A549 (cell line): ENCODE measurements at regions not wholly inside any gene's neighbourhood (a gene's known extent, or its start where the extent isn't known, plus 50 kb on each side); places are given as distances from the start of the nearest gene placed in this dataset.

Source experiments
- EP300 ChIP-seq, 2 experiments: fragments of >200 bp; sonication (Bioruptor Twin); formaldehyde crosslinking; IDR thresholded peaks; 2 replicates in 1 of 2; 3 replicates in 1 of 2; pipeline ENCODE4 v1.6.1; 2016 to 2017
- JUNB ChIP-seq: fragments of >200 bp; sonication (Bioruptor Twin); formaldehyde crosslinking; IDR thresholded peaks from 2 replicates; pipeline ENCODE4 v1.6.1; 2016
- MAFK ChIP-seq: fragments of 450-650 bp; IDR thresholded peaks from 2 replicates; pipeline ENCODE4 v1.6.1; 2014; ENCODE audit not compliant: partially characterized antibody
- MAZ ChIP-seq: fragments of 150-350 bp; IDR thresholded peaks from 2 replicates; pipeline ENCODE4 v1.6.1; 2014; ENCODE audit warnings: antibody characterized with exemption, low read depth, low read length, borderline replicate concordance
- MYC ChIP-seq: IDR thresholded peaks from 2 replicates; pipeline ENCODE4 v1.6.1; 2012; ENCODE audit warnings: mild to moderate bottlenecking, inconsistent platforms, low read length, improper control_type of control experiment, borderline replicate concordance
- POLR2A ChIP-seq: IDR thresholded peaks from 2 replicates; pipeline ENCODE4 v1.6.1; 2012; ENCODE audit warnings: mild to moderate bottlenecking, low read length
- POLR2AphosphoS2 ChIP-seq: conservative IDR thresholded peaks from 2 replicates; pipeline ENCODE4 v1.6.1; 2012; ENCODE audit warnings: low read length, improper control_type of control experiment, inconsistent platforms
- RAD21 ChIP-seq, 2 experiments: fragments of >200 bp in 1 of 2; sonication (Bioruptor Twin) in 1 of 2; formaldehyde crosslinking in 1 of 2; IDR thresholded peaks in 1 of 2; conservative IDR thresholded peaks in 1 of 2; 2 replicates in 1 of 2; 3 replicates in 1 of 2; pipeline ENCODE4 v1.6.1; 2012 to 2018; ENCODE audit warnings: inconsistent platforms in 1 of 2
- RFX5 ChIP-seq: fragments of 450-650 bp; IDR thresholded peaks from 2 replicates; pipeline ENCODE4 v1.7.1; 2014; ENCODE audit warnings: antibody characterized with exemption, mild to moderate bottlenecking, moderate library complexity
- ZNF302 ChIP-seq: fragments of 250-450 bp; sonication (Bioruptor Pico); IDR thresholded peaks from 2 replicates; pipeline ENCODE4 v1.9.0; 2021; ENCODE audit warnings: inconsistent platforms, mild to moderate bottlenecking, moderate library complexity
- TF ChIP-seq, protein P1 (sequence below): fragments of >200 bp; sonication (Bioruptor Twin); formaldehyde crosslinking; IDR thresholded peaks from 3 replicates; pipeline ENCODE4 v1.5.1; 2016

DNA sequence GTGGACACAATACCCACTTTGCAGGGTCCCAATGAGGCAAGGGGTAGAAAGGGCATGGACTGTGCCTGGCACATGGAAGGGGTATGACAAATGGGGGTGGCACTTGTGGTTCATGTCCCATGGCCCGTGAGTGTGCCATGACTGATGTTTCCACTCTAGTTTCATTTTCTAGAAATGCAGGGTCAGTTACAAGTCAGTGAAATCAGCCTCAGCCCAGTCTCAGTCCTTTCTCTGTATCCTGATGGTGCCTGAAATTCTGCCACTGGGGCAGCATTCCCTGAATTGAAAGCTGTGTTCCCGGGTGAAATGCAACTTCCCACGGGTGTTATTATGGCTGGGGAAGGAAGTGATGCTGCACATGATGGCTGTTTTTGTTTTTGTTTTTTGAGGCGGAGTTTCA, 110.8 kb upstream of the ZBTB40 start:
- TF ChIP-seq JUNB, result no peak
- TF ChIP-seq, protein P1, sequence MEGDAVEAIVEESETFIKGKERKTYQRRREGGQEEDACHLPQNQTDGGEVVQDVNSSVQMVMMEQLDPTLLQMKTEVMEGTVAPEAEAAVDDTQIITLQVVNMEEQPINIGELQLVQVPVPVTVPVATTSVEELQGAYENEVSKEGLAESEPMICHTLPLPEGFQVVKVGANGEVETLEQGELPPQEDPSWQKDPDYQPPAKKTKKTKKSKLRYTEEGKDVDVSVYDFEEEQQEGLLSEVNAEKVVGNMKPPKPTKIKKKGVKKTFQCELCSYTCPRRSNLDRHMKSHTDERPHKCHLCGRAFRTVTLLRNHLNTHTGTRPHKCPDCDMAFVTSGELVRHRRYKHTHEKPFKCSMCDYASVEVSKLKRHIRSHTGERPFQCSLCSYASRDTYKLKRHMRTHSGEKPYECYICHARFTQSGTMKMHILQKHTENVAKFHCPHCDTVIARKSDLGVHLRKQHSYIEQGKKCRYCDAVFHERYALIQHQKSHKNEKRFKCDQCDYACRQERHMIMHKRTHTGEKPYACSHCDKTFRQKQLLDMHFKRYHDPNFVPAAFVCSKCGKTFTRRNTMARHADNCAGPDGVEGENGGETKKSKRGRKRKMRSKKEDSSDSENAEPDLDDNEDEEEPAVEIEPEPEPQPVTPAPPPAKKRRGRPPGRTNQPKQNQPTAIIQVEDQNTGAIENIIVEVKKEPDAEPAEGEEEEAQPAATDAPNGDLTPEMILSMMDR, result no peak
- no peak for TF ChIP-seq RAD21 (conservative IDR thresholded peaks at IDR 0.05 in 1 of 2, IDR thresholded peaks at IDR 0.05 in 1 of 2)
- no peak for TF ChIP-seq POLR2A
- no peak for TF ChIP-seq EP300 (IDR thresholded peaks at IDR 0.05)
- TF ChIP-seq MYC, result no peak
- no peak for TF ChIP-seq ZNF302 (CRISPR knock-in tag)
- no peak for TF ChIP-seq MAZ
- no peak for TF ChIP-seq MAFK
- no peak for TF ChIP-seq POLR2AphosphoS2
- TF ChIP-seq RFX5, result no peak
